HepG2 (cell line): ENCODE measurements at regions not wholly inside any gene's neighbourhood (a gene's known extent, or its start where the extent isn't known, plus 50 kb on each side); places are given as distances from the start of the nearest gene placed in this dataset.

Experiments used
- ATAC-seq: fragments of 200-7000 bp; cut with Tn5 transposase; 3 replicates; pipeline ENCODE4 v1.9.1; 2020; ENCODE audit warnings: mild to moderate bottlenecking, moderate library complexity
- BruUV-seq: library from RNA; stranded (reverse); fragments of 400-500 nt; replicated peaks from 2 replicates; lab custom pipeline; 2021; lab: Mats Ljungman, UMichigan
- CTCF ChIA-PET: fragments of 300-600 bp; formaldehyde crosslinking; extraction: SDS; loops from one replicate; lab custom pipeline; 2021; ENCODE audit warnings: low total read pairs, inconsistent platforms, low intra/inter-chr PET ratio; lab: Yijun Ruan, JAX
- POLR2A ChIA-PET: fragments of 350-600 bp; sonication (Branson Sonifier 250); formaldehyde crosslinking; loops from one replicate; lab custom pipeline; 2020; ENCODE audit warnings: antibody characterized with exemption, inconsistent platforms; lab: Yijun Ruan, JAX
- DNase-seq: peaks from one replicate; pipeline ENCODE4 v3.0.0-alpha.2; 2015; ENCODE audit warnings: low spot score
- FAIRE-seq: peaks from 3 replicates; lab custom pipeline; 2011; peaks lifted over from hg19 to GRCh38; lab: Jason Lieb, UNC
- H2AFZ ChIP-seq: one replicate; pipeline ENCODE4 v1.6.1; 2011; ENCODE audit warnings: low read length, inconsistent platforms
- H3K27ac ChIP-seq: fragments of 300-600 bp; 3 replicates; pipeline ENCODE4 v1.8.0; 2011; ENCODE audit warnings: mixed run types, mild to moderate bottlenecking, mixed read lengths, low read length, inconsistent platforms; ENCODE audit not compliant: insufficient read depth; ENCODE audit errors: extremely low read length
- H3K27me3 ChIP-seq, 2 experiments: fragments of 200-600 bp in 1 of 2; 2 replicates in 1 of 2; 3 replicates in 1 of 2; pipeline versions ENCODE4 v1.6.0 to v1.8.0; 2011; ENCODE audit warnings: low read length in 2 of 2, mild to moderate bottlenecking in 2 of 2, moderate library complexity in 2 of 2, inconsistent platforms in 1 of 2; ENCODE audit not compliant: insufficient read depth in 2 of 2, control insufficient read depth in 1 of 2
- H3K36me3 ChIP-seq, 2 experiments: fragments of 200-600 bp in 1 of 2; replicated peaks in 1 of 2; 2 replicates in 1 of 2; 3 replicates in 1 of 2; pipeline versions ENCODE4 v1.5.1 to v1.8.0; 2011; ENCODE audit warnings: low read length in 2 of 2, inconsistent platforms in 1 of 2; ENCODE audit not compliant: insufficient read depth in 2 of 2, control insufficient read depth in 1 of 2
- H3K4me1 ChIP-seq: 2 replicates; pipeline ENCODE4 v1.5.1; 2012; ENCODE audit warnings: low read length, inconsistent platforms; ENCODE audit not compliant: insufficient read depth
- H3K4me2 ChIP-seq: 2 replicates; pipeline ENCODE4 v1.6.0; 2011; ENCODE audit warnings: low read depth, low read length, inconsistent platforms
- H3K4me3 ChIP-seq, 3 experiments: fragments of 200-600 bp in 1 of 3; sonication (generic), shearing (Covaris generic) in 1 of 3; replicated peaks in 1 of 3; 2 replicates each; pipeline ENCODE4 v1.5.1; 2011 to 2016; ENCODE audit warnings: low read length in 3 of 3, inconsistent platforms in 2 of 3, low read depth in 2 of 3, mild to moderate bottlenecking in 2 of 3, control low read depth in 1 of 3, mixed read lengths in 1 of 3; ENCODE audit not compliant: insufficient read depth in 1 of 3
- H3K79me2 ChIP-seq: one replicate; pipeline ENCODE4 v1.6.1; 2011; ENCODE audit warnings: low read length, inconsistent platforms; ENCODE audit not compliant: insufficient read depth
- H3K9ac ChIP-seq: 2 replicates; pipeline ENCODE4 v1.6.0; 2011; ENCODE audit warnings: mild to moderate bottlenecking, low read depth, low read length, inconsistent platforms; ENCODE audit not compliant: insufficient read depth
- H3K9me3 ChIP-seq: 2 replicates; pipeline ENCODE4 v1.5.1; 2012; ENCODE audit warnings: mild to moderate bottlenecking, low read length
- H4K20me1 ChIP-seq: 2 replicates; pipeline ENCODE4 v1.6.0; 2011; ENCODE audit warnings: inconsistent platforms, mild to moderate bottlenecking, low read length, moderate library complexity; ENCODE audit not compliant: insufficient read depth
- NFE2L1 ChIP-seq: sonication (generic); formaldehyde crosslinking; IDR thresholded peaks from 2 replicates; pipeline ENCODE4 v1.4.0; 2020; ENCODE audit warnings: missing genetic modification reagents, mild to moderate bottlenecking, borderline replicate concordance
- NR2F1 ChIP-seq, 2 experiments: fragments of 450-650 bp in 1 of 2; formaldehyde crosslinking in 1 of 2; IDR thresholded peaks; 2 replicates each; pipeline versions ENCODE4 v1.5.0 to v1.6.1; 2016 to 2020; ENCODE audit warnings: mild to moderate bottlenecking in 1 of 2, missing compliant biosample characterization in 1 of 2, missing genetic modification reagents in 1 of 2, moderate library complexity in 1 of 2
- RNF219 ChIP-seq: sonication (generic); formaldehyde crosslinking; IDR thresholded peaks from 2 replicates; pipeline ENCODE4 v1.5.0; 2020; ENCODE audit warnings: mild to moderate bottlenecking, missing genetic modification reagents
- SRF ChIP-seq: IDR thresholded peaks from 2 replicates; pipeline ENCODE4 v1.6.1; 2011; ENCODE audit warnings: mild to moderate bottlenecking, low read depth, low read length, moderate library complexity
- TOE1 ChIP-seq: sonication (generic); formaldehyde crosslinking; IDR thresholded peaks from 2 replicates; pipeline ENCODE4 v1.4.0; 2020; ENCODE audit warnings: mild to moderate bottlenecking, missing genetic modification reagents
- ZNF724P ChIP-seq: sonication (generic); formaldehyde crosslinking; IDR thresholded peaks from 2 replicates; pipeline ENCODE4 v1.8.0; 2022; ENCODE audit warnings: missing genetic modification reagents, borderline replicate concordance
- ZNF792 ChIP-seq: IDR thresholded peaks from 2 replicates; pipeline ENCODE4 v1.6.1; 2016
- WGBS: methylation state at CpG from one replicate; pipeline ENCODE4 v1.1.6; 2017; ENCODE audit warnings: low lambda C conversion rate; 5-methylcytosine and 5-hydroxymethylcytosine counted together
- in situ Hi-C: cut with HindIII; loops from 2 replicates; pipeline ENCODE4 v1.10.0; 2017; ENCODE audit warnings: low pct_unique_long_range_greater_than_20kb; ENCODE audit not compliant: extremely low pct_ligation_motif_present
- intact Hi-C: fragments of 100-400 bp; cut with micrococcal nuclease; formaldehyde crosslinking; loops from one replicate; pipeline ENCODE4 v1.10.0; 2022; ENCODE audit not compliant: unreplicated experiment

DNA sequence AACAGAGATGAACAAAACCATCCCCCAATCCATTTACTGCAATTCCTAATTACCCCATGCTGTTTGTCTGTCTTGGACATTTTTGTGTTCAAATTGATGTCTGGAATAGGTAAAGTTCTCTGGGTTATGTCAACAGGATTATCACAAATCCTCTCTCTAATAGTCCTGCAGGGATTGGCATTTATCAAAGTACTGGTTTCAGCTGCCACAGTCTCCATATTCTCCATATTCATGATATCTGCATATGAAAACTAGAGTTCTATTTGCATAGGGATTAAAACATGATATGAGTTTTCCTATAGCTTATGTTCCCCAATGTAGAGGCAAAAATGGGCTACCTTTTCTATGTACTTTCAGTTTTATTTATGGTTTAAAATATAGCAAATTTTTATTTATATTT lies 355.8 kb downstream of the ADRA2A start (continued):
- TF ChIP-seq RNF219 (CRISPR knock-in tag), result no peak
- no peak for TF ChIP-seq NFE2L1 (CRISPR knock-in tag)
- no peak for TF ChIP-seq ZNF792 (CRISPR knock-in tag)
- no peak for TF ChIP-seq NR2F1 (CRISPR knock-in tag; IDR thresholded peaks at IDR 0.05)

DNA sequence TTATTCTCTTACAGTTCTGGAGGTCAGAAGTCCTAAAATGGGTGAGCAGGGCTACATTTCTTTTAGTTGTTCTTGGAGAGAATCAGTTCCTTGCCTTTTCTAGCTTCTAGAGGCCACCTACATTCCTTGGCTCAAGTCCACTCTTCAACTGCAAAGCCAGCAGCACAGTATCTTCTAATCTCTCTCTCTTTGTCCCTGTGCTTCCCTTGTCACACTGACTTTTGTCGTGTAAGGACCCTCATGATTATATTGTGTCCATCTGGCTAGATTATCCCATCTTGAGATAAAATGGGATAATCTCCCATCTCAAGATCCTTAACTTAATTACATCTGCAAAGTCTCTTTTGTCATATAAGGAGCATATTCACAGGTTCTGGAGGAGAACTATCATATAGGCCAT lies 359.0 kb downstream of the ADRA2A start:
- 0% methylated on average over 1 of the region's 1 CpG for WGBS
- ChIA-PET CTCF (no interaction called here), POLR2A (no interaction called here)
- DNase-seq (no peak), ATAC-seq (no peak), FAIRE-seq (no peak)
- Histone ChIP-seq H3K79me2 (no peaks in the 10 kb centered on the region), H3K4me2 (no peak overlapping the region), H3K36me3 (no peaks in the 10 kb centered on the region), H3K4me1 (no peaks in the 10 kb centered on the region), H2AFZ (no peak overlapping the region), H3K9ac (no peak overlapping the region), H3K4me3 (no peak overlapping the region), H3K9me3 (no peaks in the 10 kb centered on the region), H4K20me1 (no peaks in the 10 kb centered on the region), H3K27ac (no peak overlapping the region), H3K27me3 (no peaks in the 10 kb centered on the region; a peak in 1 of 5 replicates)
- intact Hi-C loops, result no loop called here
- in situ Hi-C loops, result no loop called here
- TF ChIP-seq SRF (no peak), ZNF724P (CRISPR knock-in tag) (no peak), TOE1 (CRISPR knock-in tag) (no peak)
- no TSS peak for BruUV-seq
